ENCODE measurements at regions not wholly inside any gene's neighbourhood (a gene's known extent, or its start where the extent isn't known, plus 50 kb on each side); places are given as distances from the start of the nearest gene placed in this dataset.

- H3K9me3 ChIP-seq (ENCODE audit: severe bottlenecking), result no peaks in the 10 kb centered on the region
- peaks cover 16% of the 10 kb centered on the region for H3K4me1 ChIP-seq (ENCODE audit: insufficient read depth, poor library complexity, severe bottlenecking)
- ATAC-seq (ENCODE audit: low read depth) (peak; percentile 48; the same call in 1 of the 3 replicates), DNase-seq (ENCODE audit: low spot score) (no peak)
- H3K36me3 ChIP-seq (ENCODE audit: low read depth), result no peaks in the 10 kb centered on the region; the same call in 1 of the 2 replicates
- no peak overlapping the region for H3K27ac ChIP-seq (ENCODE audit: poor library complexity, severe bottlenecking)
- H3K27me3 ChIP-seq (ENCODE audit: insufficient read depth, poor library complexity, severe bottlenecking), result no peaks in the 10 kb centered on the region
- H3K4me3 ChIP-seq (ENCODE audit: severe bottlenecking), result no peak overlapping the region
- TF ChIP-seq CTCF (IDR thresholded peaks at IDR 0.05; ENCODE audit: poor library complexity, severe bottlenecking), result no peak
These were observed 1680.8 kb upstream of the AGA start for GRCh38 chr4:179123084-179123483.

- no peak for DNase-seq (ENCODE audit: low spot score)
- no peak for TF ChIP-seq CTCF (IDR thresholded peaks at IDR 0.05; ENCODE audit: poor library complexity, severe bottlenecking)
- ATAC-seq (ENCODE audit: low read depth), result no peak
- Histone ChIP-seq H3K27ac (ENCODE audit: poor library complexity, severe bottlenecking) (peak overlapping the region; percentile 41), H3K4me1 (ENCODE audit: insufficient read depth, poor library complexity, severe bottlenecking) (peaks cover 16% of the 10 kb centered on the region), H3K27me3 (ENCODE audit: insufficient read depth, poor library complexity, severe bottlenecking) (no peaks in the 10 kb centered on the region), H3K4me3 (ENCODE audit: severe bottlenecking) (no peak overlapping the region), H3K36me3 (ENCODE audit: low read depth) (no peaks in the 10 kb centered on the region; the same call in 1 of the 2 replicates), H3K9me3 (ENCODE audit: severe bottlenecking) (no peaks in the 10 kb centered on the region)
These were observed 1682.2 kb upstream of the AGA start for GRCh38 chr4:179124419-179124818.

GRCh38 chr4:179124957-179125356, 1682.7 kb upstream of the AGA start:
- Histone ChIP-seq H3K27me3 (ENCODE audit: insufficient read depth, poor library complexity, severe bottlenecking) (no peaks in the 10 kb centered on the region), H3K4me1 (ENCODE audit: insufficient read depth, poor library complexity, severe bottlenecking) (peaks cover 16% of the 10 kb centered on the region), H3K36me3 (ENCODE audit: low read depth) (no peaks in the 10 kb centered on the region; the same call in 1 of the 2 replicates), H3K27ac (ENCODE audit: poor library complexity, severe bottlenecking) (peak overlapping the region; percentile 41), H3K4me3 (ENCODE audit: severe bottlenecking) (no peak overlapping the region), H3K9me3 (ENCODE audit: severe bottlenecking) (no peaks in the 10 kb centered on the region)
- TF ChIP-seq CTCF (IDR thresholded peaks at IDR 0.05; ENCODE audit: poor library complexity, severe bottlenecking), result no peak
- peak; percentile 72 for ATAC-seq (ENCODE audit: low read depth)
- no peak for DNase-seq (ENCODE audit: low spot score)

- Histone ChIP-seq H3K4me3 (ENCODE audit: severe bottlenecking) (no peak overlapping the region), H3K27me3 (ENCODE audit: insufficient read depth, poor library complexity, severe bottlenecking) (no peaks in the 10 kb centered on the region), H3K4me1 (ENCODE audit: insufficient read depth, poor library complexity, severe bottlenecking) (peaks cover 16% of the 10 kb centered on the region), H3K36me3 (ENCODE audit: low read depth) (no peaks in the 10 kb centered on the region; the same call in 1 of the 2 replicates), H3K27ac (ENCODE audit: poor library complexity, severe bottlenecking) (no peak overlapping the region), H3K9me3 (ENCODE audit: severe bottlenecking) (no peaks in the 10 kb centered on the region)
- DNase-seq (ENCODE audit: low spot score) (no peak), ATAC-seq (ENCODE audit: low read depth) (no peak)
- no peak for TF ChIP-seq CTCF (IDR thresholded peaks at IDR 0.05; ENCODE audit: poor library complexity, severe bottlenecking)
These were observed 1683.6 kb upstream of the AGA start for GRCh38 chr4:179125870-179126269.

GRCh38 chr4:179128299-179128698, 1686.1 kb upstream of the AGA start:
- Histone ChIP-seq H3K9me3 (ENCODE audit: severe bottlenecking) (no peaks in the 10 kb centered on the region), H3K4me1 (ENCODE audit: insufficient read depth, poor library complexity, severe bottlenecking) (peaks cover 12% of the 10 kb centered on the region), H3K36me3 (ENCODE audit: low read depth) (no peaks in the 10 kb centered on the region), H3K27ac (ENCODE audit: poor library complexity, severe bottlenecking) (no peak overlapping the region), H3K4me3 (ENCODE audit: severe bottlenecking) (no peak overlapping the region), H3K27me3 (ENCODE audit: insufficient read depth, poor library complexity, severe bottlenecking) (no peaks in the 10 kb centered on the region)
- DNase-seq (ENCODE audit: low spot score), result no peak
- no peak for TF ChIP-seq CTCF (IDR thresholded peaks at IDR 0.05; ENCODE audit: poor library complexity, severe bottlenecking)
- ATAC-seq (ENCODE audit: low read depth), result no peak

Data from RWPE2 (cell line).